GM18507 (cell line): ENCODE measurements at regions not wholly inside any gene's neighbourhood (a gene's known extent, or its start where the extent isn't known, plus 50 kb on each side); places are given as distances from the start of the nearest gene placed in this dataset.
"Not testable (repeated sequence)": the region's sequence is repeated elsewhere in the genome, so short reads cannot be mapped to it uniquely, and the experiment has no call there.

Source experiments
- DNase-seq: peaks from one replicate; pipeline ENCODE4 v3.0.0; 2011; ENCODE audit warnings: low read depth; ENCODE audit not compliant: insufficient read length; ENCODE audit errors: extremely low spot score
- FAIRE-seq: peaks from 2 replicates; lab custom pipeline; 2011; peaks lifted over from hg19 to GRCh38; lab: Jason Lieb, UNC

DNA sequence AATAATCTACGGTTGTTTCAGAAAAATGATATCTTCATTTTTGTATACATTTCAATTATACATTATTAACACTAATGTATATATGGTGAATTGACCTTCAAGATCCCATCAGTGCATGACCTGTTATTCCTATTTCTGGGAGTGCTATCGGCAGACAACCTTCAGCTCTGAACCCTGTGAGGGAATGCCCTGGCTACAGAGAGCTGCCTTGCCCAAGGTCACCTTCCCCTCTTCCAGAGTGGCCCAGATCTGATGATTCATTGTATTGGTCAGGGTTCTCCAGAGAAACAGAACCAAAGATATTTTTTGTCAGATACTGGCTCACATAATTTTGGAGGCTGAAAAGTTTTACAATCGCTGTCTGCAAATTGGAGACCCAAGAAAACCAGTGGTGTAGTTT is 235.5 kb downstream of the ZNF92 start:
- FAIRE-seq = no peak

GRCh38 chr7:65613644-65614289 is 240.1 kb downstream of the ZNF92 start:
- not testable (repeated sequence) for FAIRE-seq, DNase-seq

More for the DNA sequence above, 235.5 kb downstream of the ZNF92 start:
- DNase-seq = no peak

DNA sequence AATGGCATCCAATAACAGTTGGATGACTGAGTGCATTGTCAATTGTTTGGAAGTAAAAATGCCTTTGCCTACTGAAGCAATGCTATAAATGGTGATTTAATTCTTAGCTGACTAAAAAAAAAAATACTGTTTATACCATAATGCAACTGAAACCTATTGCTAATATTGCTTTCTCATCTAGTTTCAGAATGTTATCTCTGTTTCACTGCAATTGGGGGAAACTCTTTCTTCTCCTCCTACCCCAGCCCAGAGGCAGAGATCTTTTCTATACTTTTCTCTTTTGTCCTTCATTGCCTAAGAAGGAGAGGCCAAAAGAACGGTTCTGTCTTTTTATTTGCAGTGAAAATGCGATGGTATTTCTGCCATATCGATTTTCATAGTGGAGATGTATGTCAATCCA is 242.5 kb downstream of the ZNF92 start:
- not testable (repeated sequence) for DNase-seq, FAIRE-seq

- not testable (repeated sequence) for DNase-seq
- FAIRE-seq = peak; percentile 39
Observed at GRCh38 chr7:65620216-65620615, 246.6 kb downstream of the ZNF92 start.

- DNase-seq = not testable (repeated sequence)
- peak; percentile 80 for FAIRE-seq
Observed at GRCh38 chr7:65621580-65622201, 248.0 kb downstream of the ZNF92 start.

- FAIRE-seq, DNase-seq: not testable (repeated sequence)
Observed at GRCh38 chr7:65631236-65631635, 241.6 kb upstream of the VKORC1L1 start.

DNA sequence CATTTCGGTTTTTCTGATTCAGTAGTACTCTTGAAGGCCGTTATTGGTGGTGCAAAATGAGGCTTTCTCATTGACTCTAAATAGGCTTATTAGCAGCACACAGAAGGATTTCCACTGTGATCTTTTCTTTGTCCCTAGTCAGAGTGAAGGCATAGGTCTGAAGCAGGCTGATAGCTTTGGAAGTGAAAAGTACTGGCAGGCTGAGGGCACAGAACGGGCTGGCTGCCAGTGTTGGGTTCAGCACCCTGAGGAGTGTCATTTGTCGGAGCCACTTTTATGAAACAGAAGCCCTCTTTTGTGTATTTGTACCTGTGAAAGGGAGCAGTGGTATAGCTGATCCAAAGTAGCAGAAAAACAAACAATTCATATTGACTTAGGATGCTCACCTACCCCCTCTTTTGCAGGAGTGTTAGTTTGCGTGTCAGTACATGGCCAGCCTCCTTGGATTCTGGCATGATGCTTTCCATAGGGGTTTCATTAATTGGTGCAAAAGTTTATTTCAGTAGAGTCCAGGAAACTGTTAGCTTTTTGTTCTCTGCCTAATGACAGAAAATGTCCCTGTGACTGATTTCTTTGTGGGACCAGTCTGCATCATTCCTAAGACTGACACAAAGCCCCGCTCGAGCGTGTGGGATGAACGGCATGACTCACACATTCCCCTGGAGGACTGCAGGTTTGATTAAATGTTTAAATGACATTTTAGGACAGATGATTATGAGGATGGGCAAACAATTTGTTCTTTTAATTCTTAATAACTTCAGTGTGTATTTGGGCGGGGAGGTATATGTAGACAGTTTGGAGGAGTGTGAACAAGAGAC is 239.1 kb upstream of the VKORC1L1 start:
- DNase-seq = not testable (repeated sequence)

DNA sequence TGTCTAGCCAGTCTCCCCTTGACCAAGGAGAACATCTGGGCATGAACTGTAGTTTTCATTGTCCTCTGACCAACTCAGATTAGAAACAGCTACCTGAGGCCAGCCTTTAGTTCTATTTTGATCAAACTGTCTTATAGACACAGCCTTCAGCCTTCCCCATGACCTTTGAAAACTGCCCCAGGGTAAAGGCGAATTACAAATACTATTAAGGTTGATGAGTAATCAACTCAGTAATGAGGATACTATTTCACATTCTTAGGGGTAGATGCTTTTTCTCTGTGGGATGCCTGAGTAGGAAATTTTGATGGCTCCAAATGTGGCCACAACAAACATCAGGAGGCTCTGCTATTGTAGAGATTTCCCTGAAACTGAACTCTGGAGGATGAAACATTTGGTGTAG is 234.0 kb upstream of the VKORC1L1 start:
- not testable (repeated sequence) for FAIRE-seq, DNase-seq

More for the DNA sequence above, 239.1 kb upstream of the VKORC1L1 start:
- not testable (repeated sequence) for FAIRE-seq

- not testable (repeated sequence) for FAIRE-seq
Observed at GRCh38 chr7:65639717-65640116, 233.2 kb upstream of the VKORC1L1 start.

GRCh38 chr7:65643498-65643897 is 229.4 kb upstream of the VKORC1L1 start:
- FAIRE-seq, DNase-seq: not testable (repeated sequence)

More at GRCh38 chr7:65639717-65640116, 233.2 kb upstream of the VKORC1L1 start:
- DNase-seq = not testable (repeated sequence)

DNA sequence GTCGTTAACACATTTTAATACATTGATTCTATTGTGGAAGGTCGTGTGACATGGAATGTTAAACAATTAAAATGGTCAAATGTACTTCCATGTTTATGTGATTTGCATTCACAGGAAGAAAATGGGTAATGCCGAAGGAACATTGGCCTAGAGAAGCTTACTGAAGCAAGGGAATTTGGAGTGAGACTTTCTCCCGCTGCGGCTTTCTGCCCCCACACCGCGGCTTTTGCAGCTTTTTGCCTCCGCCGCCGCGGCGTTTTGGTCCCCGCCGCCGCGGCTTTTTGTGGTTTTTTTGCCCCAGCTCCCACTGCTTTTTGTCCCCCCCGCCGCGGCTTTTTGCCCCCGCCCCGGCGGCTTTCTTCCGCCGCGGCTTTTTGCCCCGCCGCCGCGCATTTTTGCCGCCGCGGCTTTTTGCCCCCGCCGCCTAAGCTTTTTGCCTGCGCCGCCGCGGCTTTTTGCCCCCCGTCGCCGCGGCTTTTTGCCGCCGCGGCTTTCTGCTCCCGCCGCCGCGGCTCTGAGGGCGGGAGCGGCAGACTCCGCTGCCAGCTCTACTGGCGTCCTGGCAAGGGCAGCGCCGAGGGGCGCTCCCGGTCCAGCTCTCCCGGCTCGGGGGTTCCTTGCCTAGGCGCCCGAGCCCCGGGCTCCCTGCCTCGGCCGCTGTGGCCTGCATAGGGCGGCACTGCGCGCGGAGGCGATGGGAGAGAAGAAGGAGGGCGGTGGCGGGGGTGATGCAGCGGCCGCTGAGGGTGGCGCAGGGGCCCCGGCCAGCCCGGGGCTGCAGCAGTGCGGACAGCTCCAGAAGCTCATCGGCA is 225.5 kb upstream of the VKORC1L1 start:
- not testable (repeated sequence) for FAIRE-seq, DNase-seq

DNA sequence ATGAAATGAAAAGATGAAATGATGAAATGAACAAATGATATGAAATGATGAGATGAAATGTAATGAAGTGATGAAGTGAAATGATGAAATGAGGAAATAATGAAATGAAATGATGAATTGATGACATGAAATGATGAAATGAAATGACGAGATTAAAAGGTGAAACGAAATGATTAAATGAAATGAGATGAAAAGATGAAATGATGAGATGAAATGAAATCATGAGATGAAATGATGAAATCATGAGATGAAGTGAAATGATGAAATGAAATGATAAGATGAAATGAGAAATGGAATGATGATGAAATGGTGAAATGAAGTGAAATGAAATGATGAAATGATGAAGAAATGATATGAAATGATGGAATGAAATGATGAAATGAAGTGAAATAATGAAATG is 221.7 kb upstream of the VKORC1L1 start:
- not testable (repeated sequence) for FAIRE-seq, DNase-seq

DNA sequence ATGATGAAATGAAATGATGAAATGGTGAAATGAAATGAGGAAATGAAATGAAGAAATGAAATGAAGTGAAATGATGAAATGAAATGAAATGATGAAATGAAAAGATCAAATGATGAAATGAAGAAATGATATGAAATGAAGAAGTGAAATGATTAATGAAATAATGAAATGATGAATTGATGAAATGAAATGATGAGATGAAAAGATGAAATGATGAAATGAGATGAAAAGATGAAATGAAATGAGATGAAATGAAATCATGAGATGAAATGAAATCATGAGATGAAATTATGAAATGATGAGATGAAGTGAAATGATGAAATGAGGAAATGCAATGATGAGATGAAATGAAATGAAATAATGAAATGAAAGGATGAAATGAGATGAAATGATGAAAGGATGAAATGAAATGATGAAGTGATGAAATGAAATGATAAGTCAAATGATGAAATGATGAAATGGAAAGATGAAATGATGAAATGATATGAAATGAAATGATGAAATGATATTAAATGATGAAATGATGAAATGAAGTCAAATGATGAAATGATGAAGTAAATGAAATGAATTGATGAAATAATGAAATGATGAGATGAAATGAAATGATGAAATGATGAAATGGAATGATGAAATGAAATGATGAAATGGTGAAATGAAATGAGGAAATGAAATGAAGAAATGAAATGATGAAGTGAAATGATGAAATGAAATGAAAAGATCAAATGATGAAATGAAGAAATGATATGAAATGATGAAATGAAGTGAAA is 220.9 kb upstream of the VKORC1L1 start:
- DNase-seq, FAIRE-seq: not testable (repeated sequence)

- DNase-seq, FAIRE-seq: not testable (repeated sequence)
Observed at GRCh38 chr7:65652669-65653068, 220.2 kb upstream of the VKORC1L1 start.

DNA sequence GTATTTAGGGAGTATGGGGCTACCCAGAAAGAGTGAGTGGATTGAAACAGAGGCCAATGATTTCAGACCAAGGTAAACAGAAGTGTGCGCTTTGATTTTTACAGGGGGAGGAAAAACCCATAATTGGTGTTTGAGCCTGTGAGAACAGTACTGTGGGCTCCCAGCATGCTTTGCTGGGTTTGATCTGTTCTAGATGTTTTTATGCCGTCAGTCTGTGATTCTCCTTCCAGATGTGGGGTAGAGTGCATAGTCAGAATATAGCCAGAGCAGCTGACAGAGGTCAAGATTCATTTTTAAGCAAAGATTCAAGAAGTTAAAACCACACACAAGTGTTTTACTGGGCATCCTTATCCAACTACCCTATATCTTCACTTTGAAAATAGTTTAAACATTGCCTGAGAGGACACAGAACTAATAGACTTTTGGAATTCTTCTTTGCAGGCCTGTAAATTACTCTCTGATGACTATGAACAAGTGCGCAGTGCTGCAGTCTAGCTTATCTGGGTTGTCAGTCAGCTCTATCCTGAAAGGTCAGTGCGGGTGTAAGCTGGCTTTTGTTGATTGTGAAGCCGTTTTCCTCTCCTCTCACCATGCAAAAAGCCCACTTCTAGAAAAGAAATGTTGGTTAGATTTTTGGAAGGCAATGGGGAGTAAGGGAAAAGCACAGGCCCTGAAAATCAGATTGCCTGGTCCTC is 216.2 kb upstream of the VKORC1L1 start:
- DNase-seq, FAIRE-seq: not testable (repeated sequence)

- DNase-seq, FAIRE-seq: not testable (repeated sequence)
Observed at GRCh38 chr7:65683362-65683761, 189.5 kb upstream of the VKORC1L1 start.

GRCh38 chr7:65699026-65699714 is 173.7 kb upstream of the VKORC1L1 start:
- not testable (repeated sequence) for FAIRE-seq, DNase-seq
